ENCODE measurements at regions not wholly inside any gene's neighbourhood (a gene's known extent, or its start where the extent isn't known, plus 50 kb on each side); places are given as distances from the start of the nearest gene placed in this dataset.
"Not testable (repeated sequence)": the region's sequence is repeated elsewhere in the genome, so short reads cannot be mapped to it uniquely, and the experiment has no call there.

DNA sequence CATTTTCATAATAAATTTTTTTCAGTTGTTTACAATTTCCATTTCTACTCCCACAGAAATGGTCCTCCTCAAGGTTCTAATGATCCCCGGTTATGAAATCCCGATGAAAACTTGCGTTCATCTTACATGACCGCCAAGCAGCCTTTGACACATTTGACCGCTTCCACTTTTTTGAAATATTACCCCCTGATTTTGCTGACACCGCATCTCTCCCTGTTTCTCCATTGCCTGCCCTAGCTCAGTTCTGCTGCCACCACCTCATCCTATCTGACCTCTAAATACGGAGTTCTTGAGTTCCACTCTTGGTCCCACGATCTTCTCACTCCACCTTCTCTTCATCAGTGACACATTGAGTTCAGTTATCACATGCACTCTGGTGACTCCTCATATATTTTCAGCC is 74.1 kb downstream of the SLC35B3 start:
- DNase-seq: no peak

DNA sequence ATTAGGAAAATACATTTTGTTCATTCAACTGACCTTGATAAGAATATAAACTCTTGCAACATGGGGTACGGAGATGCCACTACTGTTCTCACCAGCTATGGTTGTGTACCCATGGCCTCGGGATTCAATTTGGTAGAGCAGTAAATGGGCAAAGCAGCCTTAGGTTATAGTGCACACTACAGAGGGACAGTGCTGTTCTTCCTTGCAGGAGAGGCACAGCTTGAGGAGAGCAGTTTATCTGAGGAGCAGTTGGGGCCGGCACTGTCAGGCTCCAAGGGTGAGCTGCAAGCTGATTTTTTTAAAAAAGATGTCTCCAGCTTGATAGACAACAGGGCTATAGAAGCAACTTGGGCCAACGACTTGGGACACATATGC is 82.4 kb downstream of the SLC35B3 start:
- DNase-seq: no peak

DNA sequence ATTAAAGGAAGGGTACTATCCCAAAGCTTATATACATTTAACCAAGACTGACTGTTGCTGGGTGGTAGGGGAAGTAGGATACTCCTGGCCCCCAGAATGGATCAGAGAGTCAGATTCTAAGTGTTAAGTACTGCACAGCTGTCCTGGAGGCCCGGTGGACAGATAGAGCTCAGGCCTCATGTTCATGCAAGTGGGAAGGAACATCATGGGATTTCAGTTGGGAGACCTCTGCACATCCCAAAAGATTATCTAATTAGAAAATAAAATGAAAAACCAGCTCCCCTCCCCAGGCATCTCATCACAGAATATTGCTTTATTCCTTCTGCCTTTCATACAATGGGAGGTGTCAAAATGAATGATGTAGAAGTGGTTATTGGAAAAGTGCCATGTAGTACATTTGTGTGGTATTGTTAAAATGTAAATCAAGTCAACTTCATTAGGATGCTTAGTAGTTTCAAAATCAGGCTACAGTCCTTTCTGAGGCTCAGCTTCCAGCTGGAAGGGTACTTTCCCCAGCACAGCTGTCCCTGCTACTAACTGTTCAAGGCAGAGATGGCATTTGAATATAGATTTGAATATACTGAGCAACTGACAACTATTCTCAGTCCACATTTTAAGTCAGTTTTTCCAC is 82.9 kb downstream of the SLC35B3 start:
- no peak for DNase-seq

DNA sequence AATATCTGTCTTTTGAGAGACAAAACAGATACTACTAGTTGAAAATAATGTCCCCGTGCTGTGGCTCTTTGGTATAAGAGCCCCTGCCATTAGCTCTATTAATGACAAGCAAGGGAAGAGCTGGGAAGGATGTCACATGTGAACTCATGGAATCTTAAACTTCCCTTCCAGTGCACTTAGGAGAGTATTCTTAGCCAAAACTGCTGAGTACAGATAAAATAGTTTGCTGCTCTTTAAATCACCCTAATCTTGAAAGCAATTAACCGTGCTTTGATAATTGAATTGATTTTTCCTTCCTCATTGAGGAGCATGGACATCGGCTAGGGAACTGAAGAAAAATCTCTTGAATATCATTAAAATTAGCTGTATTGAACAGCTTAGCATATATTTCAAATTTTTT is 91.7 kb downstream of the SLC35B3 start:
- DNase-seq: no peak

DNA sequence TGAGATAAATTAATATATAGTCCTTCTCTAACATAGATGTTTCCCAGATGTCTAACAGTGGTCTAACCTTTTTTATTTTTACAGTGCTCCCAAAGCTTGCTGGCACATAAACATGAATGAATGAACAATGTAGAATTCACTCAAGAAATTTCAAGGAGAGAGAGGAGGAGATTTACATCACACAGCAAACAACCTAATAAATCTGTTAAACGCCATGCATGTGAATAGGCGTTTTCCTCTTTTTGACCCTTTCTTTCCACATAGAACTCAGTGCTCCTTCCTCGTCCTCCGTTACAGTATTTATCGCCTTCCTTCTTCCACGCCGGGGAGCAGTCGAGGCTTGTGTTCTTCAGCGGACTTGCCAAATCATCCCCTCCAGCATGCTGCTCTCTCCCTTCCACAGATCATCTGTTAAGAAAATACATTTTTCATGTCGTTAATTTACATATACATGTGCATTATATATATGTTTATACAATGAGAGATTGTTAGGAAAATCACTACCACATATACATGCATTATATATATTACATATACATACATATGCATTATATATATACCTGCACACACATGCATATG is 93.0 kb downstream of the SLC35B3 start:
- DNase-seq: no peak

DNA sequence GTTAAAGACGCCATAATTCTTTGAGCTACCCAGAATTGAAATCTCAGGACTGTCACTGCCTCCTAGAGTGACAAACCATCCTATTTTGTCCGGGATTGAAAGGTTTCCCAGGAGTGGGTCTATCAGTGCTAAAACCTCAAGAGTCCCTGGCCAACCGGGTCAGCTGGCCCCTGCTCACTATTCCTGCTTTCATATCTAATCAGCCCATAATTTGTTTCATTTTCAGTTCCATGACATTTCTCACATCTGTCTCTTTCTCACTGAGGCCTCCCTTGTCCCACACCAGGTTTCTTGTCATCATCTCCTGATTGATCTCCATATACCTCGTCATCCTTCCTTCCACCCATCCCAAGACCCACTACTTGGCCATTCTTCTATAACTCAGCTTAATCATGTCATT is 98.2 kb downstream of the SLC35B3 start:
- DNase-seq: no peak

DNA sequence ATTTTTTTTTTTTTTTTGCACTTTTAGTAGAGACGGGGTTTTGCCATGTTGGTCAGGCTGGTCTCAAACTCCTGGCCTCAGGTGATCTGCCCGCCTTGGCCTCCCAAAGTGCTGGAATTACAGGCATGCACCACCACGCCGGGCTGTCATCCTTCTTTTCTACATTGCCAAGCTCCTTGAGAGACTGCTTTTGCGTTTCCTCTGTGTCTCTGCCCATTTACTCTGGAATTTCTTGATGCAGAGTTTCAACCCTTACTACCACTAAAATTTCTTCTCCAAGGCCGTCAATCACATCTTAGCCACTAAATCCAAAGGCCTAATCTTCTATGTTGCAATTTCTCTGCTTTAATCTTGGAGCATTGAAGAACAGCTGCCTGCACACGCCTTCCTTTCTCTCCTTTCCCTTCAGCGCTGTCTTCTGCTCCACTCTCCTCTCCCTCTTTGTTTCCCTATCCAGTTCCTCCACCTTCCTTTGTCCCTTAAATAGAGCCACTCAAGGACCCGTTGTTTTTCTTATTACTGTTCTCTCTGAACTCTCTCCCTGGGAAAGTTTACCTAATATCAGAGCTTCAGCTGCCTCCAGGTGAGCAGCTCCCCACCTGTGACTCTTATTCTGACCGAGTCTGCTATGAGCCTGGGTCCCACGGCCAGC is 98.8 kb downstream of the SLC35B3 start:
- no peak for DNase-seq

DNA sequence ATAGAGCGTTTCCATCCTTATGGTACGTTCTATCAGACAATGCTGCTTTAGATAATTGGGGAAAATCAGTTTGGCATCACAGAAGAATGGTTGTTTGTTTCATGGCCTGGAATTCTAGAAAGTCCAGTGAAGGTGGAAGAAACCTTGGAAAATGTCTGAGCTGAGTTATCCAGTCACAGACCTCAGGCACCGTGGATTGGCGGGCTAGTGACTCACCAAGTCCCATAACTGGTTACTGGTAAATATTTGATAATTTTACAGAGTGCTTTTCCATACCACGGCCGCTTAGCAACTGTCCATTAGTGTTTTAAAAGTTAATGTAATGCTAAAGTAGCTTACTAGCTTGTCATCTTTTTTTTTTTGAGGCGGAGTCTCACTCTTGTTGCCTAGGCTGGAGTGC is 99.4 kb downstream of the SLC35B3 start:
- no peak for DNase-seq

DNA sequence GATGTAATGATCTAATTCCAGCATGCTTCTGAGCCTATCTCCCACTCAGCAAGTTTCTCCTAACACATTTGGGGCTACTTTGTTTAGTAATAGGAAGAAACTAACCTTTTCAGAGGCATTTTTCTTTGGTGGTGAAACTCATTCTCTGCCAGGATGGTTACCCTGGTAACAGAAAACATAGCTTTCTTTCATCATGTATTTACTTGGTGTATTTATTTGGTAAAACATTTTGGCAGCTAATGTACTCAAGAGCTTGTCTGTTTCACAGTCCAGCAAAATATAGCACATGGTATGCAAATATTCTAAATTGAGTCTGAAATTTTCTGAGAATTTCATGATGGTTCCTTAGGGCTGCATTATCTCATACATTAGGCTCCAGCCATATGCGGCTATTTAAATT is 100.0 kb downstream of the SLC35B3 start:
- no peak for DNase-seq

DNA sequence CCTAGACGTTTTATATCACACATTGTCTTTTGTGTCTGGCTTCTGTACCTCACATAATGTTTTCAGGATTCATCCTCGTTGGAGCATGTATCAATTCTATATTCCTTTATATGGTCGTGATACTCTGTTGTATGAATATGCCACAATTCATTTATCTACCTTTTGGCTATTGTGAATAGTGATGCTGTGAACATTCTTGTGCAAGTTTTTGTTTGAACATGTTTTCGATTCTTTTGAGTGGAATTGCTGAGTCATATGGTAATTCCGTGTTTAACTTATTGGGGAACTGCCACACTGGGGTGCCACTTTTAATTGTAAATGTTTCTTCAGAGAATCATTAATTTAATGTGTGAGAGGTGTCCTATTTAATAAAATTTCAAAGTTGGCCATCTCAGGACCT is 101.2 kb downstream of the SLC35B3 start:
- DNase-seq: no peak

DNA sequence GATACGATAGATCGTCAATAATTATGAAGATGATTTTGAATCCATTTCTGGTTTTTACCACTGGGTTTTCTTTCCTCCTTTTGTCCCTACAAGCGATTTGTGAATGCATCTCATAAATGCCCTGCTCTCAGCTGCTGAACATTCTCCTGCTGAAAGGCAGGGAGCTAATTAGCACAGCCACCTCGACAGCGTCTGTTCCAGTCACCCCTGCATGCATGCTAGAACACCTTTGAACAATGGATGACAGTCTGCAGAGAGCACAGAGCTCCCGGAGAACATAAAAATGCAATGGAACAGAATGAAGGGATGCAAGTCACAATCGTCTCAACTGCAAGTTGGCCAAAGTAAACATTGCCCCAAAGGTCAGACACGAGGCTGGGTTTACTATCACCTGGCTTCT is 105.8 kb downstream of the SLC35B3 start:
- no peak for DNase-seq

DNA sequence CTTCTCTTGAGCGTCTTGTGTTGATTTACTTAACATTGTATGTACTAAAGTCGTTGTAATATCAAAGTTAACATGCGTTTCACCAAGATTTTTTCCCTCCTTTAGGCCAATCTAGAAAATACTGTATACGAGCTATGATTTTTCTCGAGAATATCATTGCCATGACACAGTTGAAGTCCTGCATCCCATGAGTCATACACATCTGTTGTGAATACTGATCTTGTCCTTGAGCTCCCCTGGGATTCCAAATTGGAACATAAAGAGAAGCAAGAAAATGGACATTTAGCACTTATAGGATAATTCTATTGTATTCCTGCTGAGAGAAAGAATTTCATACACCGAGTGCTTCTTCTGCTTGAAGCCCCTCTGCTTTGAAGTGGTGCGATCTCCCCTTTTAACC is 109.6 kb downstream of the SLC35B3 start:
- DNase-seq: no peak

DNA sequence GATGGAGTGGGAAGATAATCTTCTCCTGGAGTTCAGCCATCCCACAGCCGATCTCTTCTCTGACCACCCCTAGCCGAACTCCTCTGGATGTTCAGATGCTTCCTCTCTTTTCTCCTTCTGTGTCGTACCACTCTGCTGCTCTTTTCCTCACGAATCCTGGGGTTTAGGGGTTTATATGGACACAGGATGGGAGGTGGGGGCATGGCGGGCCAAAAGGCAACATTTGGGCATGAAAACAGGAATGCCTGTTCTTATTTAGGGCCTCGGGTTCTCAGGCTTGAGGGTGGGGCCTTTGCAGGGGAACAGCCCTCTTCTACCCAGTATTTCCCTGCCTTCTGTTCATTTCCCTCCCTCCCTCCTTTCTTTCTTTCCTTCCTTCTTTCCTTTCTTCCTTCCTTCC is 112.7 kb downstream of the SLC35B3 start:
- no peak for DNase-seq

DNA sequence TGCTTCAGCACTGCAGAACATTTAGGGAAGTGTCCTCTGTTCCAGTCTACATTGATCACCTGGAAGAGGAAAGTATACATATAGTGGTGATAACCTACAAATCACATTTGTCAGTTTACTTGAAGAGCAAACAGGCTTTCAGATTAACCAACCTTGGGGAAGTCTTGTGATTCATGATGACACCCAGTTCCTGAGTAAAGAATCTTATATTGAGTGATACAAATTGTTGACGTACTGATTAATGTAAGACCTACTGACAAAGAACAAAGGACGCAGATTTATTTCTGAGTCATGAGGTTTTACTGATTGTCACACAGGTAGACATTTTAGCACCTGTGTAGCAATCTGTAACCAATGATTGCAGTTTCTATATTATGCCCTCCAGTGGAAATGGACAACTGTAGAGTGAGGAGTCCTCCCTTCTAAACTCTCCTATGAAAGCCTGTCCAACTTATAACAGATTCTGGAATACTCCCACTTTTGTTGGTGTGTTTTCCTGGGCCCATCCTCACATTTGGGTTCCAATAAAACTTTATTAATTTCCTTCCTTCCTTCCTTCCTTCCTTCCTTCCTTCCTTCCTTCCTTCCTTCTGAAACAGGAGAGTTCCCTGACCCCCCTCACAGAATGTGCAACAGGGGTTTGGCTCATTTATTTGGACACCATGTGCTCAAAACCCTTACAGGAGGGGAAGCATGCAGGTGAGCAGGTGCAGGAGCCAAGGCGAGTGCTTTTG is 113.5 kb downstream of the SLC35B3 start:
- DNase-seq: no peak

DNA sequence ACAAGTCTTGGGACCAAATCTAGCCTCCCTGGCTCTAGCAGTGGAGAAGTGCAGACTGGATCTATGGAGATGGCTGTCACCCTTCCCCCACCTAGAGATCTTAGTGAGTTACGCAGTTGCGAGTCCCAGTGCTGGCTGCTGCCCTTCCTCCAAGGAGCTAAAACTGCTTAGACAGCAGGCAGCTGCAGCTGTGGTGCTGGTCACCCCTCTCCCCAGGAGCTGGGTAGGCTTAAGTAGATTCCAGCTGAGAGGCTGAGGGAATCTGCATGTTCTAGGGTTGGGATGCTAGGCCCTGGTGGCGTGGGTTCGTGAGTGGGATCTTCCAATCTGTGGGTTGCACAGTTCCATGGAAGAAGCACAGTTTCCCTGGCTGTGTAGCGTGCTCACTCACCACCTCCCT is 120.2 kb downstream of the SLC35B3 start:
- DNase-seq: no peak

DNA sequence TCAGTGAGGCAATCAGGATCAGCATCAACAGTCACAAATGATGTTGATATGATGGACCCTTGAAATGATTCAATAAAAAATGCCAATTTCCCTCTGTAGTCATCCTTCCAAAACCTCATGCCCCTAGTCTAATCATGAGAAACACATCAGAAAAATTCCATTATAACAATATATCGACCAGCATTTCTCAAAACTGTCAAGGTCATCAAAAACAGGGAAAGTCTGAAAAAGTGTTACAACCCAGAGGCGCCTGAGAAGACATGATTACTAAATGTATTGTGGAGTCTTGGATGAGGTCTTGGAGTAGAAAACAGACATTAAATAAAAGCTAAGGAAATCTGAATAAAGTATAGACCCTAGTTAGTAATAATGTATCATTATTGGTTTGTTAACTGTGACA is 133.8 kb downstream of the SLC35B3 start:
- DNase-seq: no peak

DNA sequence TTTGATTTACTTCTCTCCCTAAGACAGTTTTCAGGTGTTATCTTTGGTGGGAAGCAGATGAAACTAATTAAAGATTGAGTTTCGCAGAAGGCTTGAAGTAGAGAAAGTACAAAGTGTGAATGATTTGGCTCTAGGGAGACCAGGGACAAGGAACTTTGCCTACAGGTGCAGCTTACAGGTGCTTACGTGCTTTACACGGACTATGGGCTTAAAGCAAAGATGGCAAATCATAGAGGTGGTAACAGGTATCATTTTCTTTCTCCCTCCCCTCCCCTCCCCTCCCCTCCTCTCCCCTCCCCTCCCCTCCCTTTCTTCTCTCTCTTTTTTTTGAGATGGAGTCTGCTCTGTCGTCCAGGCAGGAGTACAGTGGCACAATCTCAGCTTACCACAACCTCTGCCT is 136.3 kb downstream of the SLC35B3 start:
- no peak for DNase-seq

DNA sequence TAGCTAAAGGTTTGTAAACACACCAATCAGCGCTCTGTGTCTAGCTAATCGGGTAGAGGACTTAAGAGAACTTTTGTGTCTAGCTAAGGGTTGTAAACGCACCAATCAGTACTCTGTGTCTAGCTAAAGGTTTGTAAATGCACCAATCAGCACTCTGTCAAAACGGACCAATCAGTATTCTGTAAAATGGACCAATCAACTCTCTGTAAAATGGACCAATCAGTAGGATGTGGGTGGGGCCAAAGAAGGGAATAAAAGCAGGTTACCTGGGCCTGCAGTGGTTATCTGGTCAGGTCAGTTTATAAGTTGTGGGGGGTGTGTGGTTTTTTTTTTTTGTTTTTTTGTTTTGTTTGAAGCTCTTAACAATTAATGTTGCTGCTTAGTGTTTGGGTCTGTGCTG is 152.4 kb downstream of the SLC35B3 start:
- not testable (repeated sequence) for DNase-seq

DNA sequence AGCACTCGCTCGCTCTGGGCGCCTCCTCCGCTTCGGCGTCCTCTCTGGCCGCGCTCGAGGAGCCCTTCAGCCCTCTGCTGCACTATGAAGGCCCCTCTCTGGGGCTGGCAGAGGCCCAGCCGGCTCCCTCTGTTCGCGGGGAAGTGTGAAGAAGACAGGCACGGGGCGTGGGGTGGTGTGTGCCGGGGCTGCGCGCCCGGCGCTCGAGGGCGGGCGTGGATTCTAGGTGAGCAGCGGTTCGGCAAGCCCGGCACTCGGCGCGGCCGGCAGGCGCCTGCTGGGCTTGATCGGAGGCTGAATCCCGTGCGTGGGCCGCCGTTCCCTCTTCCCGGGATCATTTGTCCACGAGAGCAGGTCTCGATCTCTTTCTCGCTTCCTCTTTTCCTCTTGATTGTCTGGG is 153.0 kb downstream of the SLC35B3 start:
- DNase-seq: no peak

DNA sequence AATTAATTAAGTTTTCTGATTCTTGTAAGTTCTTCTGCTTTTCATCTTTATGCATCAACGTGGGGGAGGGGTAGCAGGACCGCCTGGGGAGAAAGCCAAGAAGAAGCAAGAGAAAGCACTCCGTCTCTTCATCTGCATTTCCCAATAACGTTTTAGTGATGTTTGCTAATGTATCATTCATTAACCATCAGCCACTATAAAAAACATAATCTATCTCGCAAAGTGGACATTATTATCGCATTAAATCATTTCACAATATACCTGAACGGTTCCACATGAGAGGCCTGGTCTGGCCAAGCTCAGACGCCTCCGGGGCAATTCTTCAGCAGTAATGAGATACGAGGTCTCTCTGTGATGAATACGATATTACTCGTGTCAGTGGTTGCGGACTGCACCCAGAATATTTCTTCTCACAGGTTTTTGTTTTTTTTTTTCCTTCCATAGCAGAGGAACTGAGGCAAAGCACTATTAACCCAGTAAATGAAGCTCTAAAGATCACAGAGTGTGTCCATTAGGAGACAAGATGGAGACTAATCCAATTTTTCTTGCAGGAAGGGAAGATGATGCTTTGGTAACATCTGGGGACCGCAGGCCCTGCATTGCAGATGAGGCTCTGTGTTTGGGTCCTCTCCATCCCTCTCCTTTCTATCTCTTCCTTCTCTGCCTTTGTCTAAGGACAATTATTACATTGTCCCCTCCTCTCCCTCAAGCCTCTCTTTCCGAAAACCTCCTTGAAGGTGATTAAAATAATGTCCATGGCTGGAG is 156.1 kb downstream of the SLC35B3 start:
- no peak for DNase-seq

DNA sequence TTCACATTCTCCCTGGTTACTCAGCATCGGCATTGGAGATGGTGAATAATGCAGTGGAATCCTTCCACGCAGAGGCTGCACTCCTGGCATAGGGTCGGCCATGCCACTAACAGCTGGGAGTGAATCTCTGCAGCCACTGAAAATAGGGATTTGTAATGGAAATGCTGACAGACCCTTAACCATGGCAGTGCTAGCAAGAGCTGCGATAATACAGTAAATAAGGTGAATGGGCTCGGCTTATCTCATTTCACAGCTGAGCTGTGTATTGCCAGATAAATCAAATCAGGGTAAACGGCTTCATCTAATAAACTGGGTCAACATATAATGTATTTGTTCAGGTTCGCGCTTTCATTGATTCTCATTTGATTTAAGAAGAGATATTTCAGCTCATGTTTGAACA is 156.8 kb downstream of the SLC35B3 start:
- DNase-seq: no peak

DNA sequence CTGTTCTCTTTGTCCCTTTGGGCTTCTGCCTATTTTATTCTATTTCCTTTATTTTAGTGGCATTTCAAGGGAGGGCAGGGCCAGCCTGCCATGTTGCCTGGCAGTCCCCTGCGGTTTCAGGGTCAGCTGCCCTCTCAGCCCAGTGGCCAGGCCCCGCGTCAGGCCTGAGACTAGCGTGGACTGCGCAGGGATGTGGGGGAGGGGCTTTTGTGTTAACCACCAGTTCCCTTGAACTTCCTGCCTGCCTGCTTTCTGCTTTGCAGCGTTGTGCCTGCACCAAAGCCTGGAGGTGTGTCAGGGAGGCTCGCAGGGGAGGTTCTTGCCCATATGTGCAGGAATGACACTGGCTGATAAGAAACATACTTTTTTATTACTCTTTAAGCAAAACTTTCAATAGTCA is 157.6 kb downstream of the SLC35B3 start:
- no peak for DNase-seq

DNA sequence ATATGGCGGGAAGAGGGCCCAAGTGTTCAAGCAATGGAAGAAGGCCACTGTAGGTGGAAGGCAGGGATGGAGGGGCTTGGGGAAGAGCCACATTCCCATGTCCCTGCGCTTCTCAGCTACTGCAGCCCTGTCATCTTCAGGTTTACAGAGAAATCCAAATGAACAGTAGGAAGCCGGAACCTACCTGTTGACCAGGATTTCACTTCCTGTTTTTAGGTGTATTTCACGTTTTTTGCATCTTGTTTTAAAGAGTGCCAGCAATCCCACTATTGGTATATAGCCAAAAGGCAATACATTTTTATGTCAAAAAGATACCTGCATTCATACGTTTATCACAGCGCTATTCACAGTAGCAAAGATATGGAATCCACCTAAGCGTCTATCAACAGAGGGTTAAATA is 159.2 kb downstream of the SLC35B3 start:
- no peak for DNase-seq

All from activated CD4-positive, CD25-positive, alpha-beta regulatory T cell (primary cell).